OCI-LY1 (cell line): ENCODE measurements at regions not wholly inside any gene's neighbourhood (a gene's known extent, or its start where the extent isn't known, plus 50 kb on each side); places are given as distances from the start of the nearest gene placed in this dataset.

ENCODE experiments used
- EZH2 ChIP-seq: fragments of 200-600 bp; sonication (generic), shearing (Covaris generic); IDR thresholded peaks from 2 replicates; pipeline ENCODE4 v1.8.0; 2017; ENCODE audit warnings: borderline replicate concordance, mixed run types, mild to moderate bottlenecking, antibody characterized with exemption, low read length, moderate library complexity, mixed read lengths
- TF ChIP-seq, protein P1 (sequence below): fragments of 200-600 bp; sonication (generic), shearing (Covaris generic); IDR thresholded peaks from 2 replicates; pipeline ENCODE4 v1.5.1; 2017; ENCODE audit warnings: mild to moderate bottlenecking, antibody characterized with exemption, low read length, moderate library complexity, mixed read lengths

DNA sequence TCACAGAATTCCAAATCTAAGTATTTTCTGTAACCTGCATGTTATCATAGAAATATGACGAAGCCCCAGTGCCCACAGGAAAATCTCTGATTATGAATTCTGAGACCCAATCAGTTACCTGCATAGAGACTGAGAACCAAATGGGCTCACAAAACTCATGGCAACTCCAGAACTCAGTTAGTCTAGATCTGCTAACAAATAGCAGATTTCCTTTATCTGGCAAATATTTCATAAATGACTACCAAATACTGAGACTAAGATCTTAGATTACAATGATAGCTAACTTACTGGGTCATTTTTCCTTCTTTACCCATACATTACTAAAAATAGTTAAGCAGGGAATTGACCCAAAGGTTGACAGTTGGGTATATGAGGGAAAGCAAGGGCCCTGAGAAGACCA lies 228.1 kb upstream of the FAT3 start:
- TF ChIP-seq, protein P1, sequence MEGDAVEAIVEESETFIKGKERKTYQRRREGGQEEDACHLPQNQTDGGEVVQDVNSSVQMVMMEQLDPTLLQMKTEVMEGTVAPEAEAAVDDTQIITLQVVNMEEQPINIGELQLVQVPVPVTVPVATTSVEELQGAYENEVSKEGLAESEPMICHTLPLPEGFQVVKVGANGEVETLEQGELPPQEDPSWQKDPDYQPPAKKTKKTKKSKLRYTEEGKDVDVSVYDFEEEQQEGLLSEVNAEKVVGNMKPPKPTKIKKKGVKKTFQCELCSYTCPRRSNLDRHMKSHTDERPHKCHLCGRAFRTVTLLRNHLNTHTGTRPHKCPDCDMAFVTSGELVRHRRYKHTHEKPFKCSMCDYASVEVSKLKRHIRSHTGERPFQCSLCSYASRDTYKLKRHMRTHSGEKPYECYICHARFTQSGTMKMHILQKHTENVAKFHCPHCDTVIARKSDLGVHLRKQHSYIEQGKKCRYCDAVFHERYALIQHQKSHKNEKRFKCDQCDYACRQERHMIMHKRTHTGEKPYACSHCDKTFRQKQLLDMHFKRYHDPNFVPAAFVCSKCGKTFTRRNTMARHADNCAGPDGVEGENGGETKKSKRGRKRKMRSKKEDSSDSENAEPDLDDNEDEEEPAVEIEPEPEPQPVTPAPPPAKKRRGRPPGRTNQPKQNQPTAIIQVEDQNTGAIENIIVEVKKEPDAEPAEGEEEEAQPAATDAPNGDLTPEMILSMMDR = no peak
- no peak for TF ChIP-seq EZH2
